ENCODE measurements at regions not wholly inside any gene's neighbourhood (a gene's known extent, or its start where the extent isn't known, plus 50 kb on each side); places are given as distances from the start of the nearest gene placed in this dataset.

DNA sequence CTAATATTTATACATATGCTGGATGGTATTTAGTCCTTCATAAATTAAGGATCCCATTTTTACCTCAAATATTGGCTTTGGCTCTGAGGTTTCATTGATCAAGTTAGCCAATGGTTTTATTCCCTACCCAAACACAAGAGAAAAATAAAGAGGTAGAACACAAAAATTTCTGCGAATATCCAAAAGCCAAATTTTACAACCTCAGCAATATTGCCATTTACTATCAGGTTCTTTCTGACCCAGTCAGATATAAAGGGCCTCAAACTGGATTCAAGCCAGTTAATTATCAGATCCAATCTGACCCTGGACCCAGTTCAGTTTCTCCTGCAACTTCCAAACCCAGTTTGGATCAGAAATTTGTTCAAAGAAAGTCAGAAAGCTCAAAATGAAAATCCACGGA lies 998.1 kb downstream of the SI start:
- WGBS (ENCODE audit: insufficient coverage), result 89% methylated on average over 2 of the region's 2 CpGs
- intact Hi-C loops (cut with micrococcal nuclease), result no loop called here
- no peaks in the 10 kb centered on the region for H3K36me3 ChIP-seq (replicated peaks in 1 of 2; ENCODE audit: control insufficient read depth in 1 of 2, insufficient read depth in 2 of 2, low read length in 2 of 2)
- H2AFZ ChIP-seq (ENCODE audit: insufficient read depth, low read depth, low read length, poor library complexity, severe bottlenecking), result no peak overlapping the region
- no peak overlapping the region for H3K4me3 ChIP-seq (replicated peaks in 1 of 3; ENCODE audit: low read depth in 2 of 3, low read length in 3 of 3)
- TF ChIP-seq, protein P1, sequence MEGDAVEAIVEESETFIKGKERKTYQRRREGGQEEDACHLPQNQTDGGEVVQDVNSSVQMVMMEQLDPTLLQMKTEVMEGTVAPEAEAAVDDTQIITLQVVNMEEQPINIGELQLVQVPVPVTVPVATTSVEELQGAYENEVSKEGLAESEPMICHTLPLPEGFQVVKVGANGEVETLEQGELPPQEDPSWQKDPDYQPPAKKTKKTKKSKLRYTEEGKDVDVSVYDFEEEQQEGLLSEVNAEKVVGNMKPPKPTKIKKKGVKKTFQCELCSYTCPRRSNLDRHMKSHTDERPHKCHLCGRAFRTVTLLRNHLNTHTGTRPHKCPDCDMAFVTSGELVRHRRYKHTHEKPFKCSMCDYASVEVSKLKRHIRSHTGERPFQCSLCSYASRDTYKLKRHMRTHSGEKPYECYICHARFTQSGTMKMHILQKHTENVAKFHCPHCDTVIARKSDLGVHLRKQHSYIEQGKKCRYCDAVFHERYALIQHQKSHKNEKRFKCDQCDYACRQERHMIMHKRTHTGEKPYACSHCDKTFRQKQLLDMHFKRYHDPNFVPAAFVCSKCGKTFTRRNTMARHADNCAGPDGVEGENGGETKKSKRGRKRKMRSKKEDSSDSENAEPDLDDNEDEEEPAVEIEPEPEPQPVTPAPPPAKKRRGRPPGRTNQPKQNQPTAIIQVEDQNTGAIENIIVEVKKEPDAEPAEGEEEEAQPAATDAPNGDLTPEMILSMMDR (IDR thresholded peaks at IDR 0.05), result no peak
- no peaks in the 10 kb centered on the region for H3K36me3 Mint-ChIP-seq
- H3K79me2 ChIP-seq (ENCODE audit: insufficient read depth, low read length), result no peaks in the 10 kb centered on the region
- H3K4me1 Mint-ChIP-seq, result no peaks in the 10 kb centered on the region
- no peak overlapping the region for H3K27ac ChIP-seq (ENCODE audit: low read depth in 1 of 2, low read length in 2 of 2)
- H3K27me3 ChIP-seq (ENCODE audit: control insufficient read depth in 2 of 2, insufficient read depth in 2 of 2, low read length in 2 of 2), result no peaks in the 10 kb centered on the region
- no peak overlapping the region for H3K27ac Mint-ChIP-seq
- H3K4me1 ChIP-seq (ENCODE audit: control insufficient read depth in 1 of 2, insufficient read depth in 2 of 2, low read length in 2 of 2), result no peaks in the 10 kb centered on the region
- H3K9me3 ChIP-seq (replicated peaks in 1 of 2; ENCODE audit: control insufficient read depth in 1 of 2, insufficient read depth in 1 of 2, low read length in 2 of 2), result peaks cover 0 to 4% of the 10 kb centered on the region in 2 donors
- no peak overlapping the region for H3K4me2 ChIP-seq (replicated peaks; ENCODE audit: extremely low read depth, low read length, poor library complexity, severe bottlenecking)
- H4K20me1 ChIP-seq (ENCODE audit: insufficient read depth, low read length), result no peaks in the 10 kb centered on the region
- H3K27me3 Mint-ChIP-seq (ENCODE audit: low read depth in 3 of 3), result peaks cover 0 to 1% (median 0%) of the 10 kb centered on the region in 3 donors
- no peak overlapping the region for H3K9ac ChIP-seq (ENCODE audit: insufficient read depth, low read length, poor library complexity, severe bottlenecking)
- no peak overlapping the region for H3K4me3 Mint-ChIP-seq
- no peak for DNase-seq
- peaks cover 0 to 10% (median 2%) of the 10 kb centered on the region in 7 donors for H3K9me3 Mint-ChIP-seq

- no peaks in the 10 kb centered on the region for H4K20me1 ChIP-seq (ENCODE audit: insufficient read depth, low read length)
- Mint-ChIP-seq H3K4me1 (no peaks in the 10 kb centered on the region), H3K27ac (no peak overlapping the region), H3K27me3 (ENCODE audit: low read depth in 3 of 3) (peaks cover 0 to 1% (median 0%) of the 10 kb centered on the region in 3 donors), H3K4me3 (no peak overlapping the region), H3K9me3 (peaks cover 0 to 6% (median 5%) of the 10 kb centered on the region in 7 donors), H3K36me3 (no peaks in the 10 kb centered on the region)
- no peaks in the 10 kb centered on the region for H3K4me1 ChIP-seq (ENCODE audit: control insufficient read depth in 1 of 2, insufficient read depth in 2 of 2, low read length in 2 of 2)
- WGBS (ENCODE audit: insufficient coverage), result 63% methylated on average over 1 of the region's 1 CpG
- no peak overlapping the region for H2AFZ ChIP-seq (ENCODE audit: insufficient read depth, low read depth, low read length, poor library complexity, severe bottlenecking)
- no peak overlapping the region for H3K4me2 ChIP-seq (replicated peaks; ENCODE audit: extremely low read depth, low read length, poor library complexity, severe bottlenecking)
- H3K27ac ChIP-seq (ENCODE audit: low read depth in 1 of 2, low read length in 2 of 2), result no peak overlapping the region
- no peaks in the 10 kb centered on the region for H3K27me3 ChIP-seq (ENCODE audit: control insufficient read depth in 2 of 2, insufficient read depth in 2 of 2, low read length in 2 of 2)
- H3K9me3 ChIP-seq (replicated peaks in 1 of 2; ENCODE audit: control insufficient read depth in 1 of 2, insufficient read depth in 1 of 2, low read length in 2 of 2), result peaks cover 5 to 9% of the 10 kb centered on the region in 2 donors
- H3K79me2 ChIP-seq (ENCODE audit: insufficient read depth, low read length), result no peaks in the 10 kb centered on the region
- H3K4me3 ChIP-seq (replicated peaks in 1 of 3; ENCODE audit: low read depth in 2 of 3, low read length in 3 of 3), result no peak overlapping the region
- no peaks in the 10 kb centered on the region for H3K36me3 ChIP-seq (replicated peaks in 1 of 2; ENCODE audit: control insufficient read depth in 1 of 2, insufficient read depth in 2 of 2, low read length in 2 of 2)
- DNase-seq, result no peak
- H3K9ac ChIP-seq (ENCODE audit: insufficient read depth, low read length, poor library complexity, severe bottlenecking), result no peak overlapping the region
- TF ChIP-seq, protein P1 (IDR thresholded peaks at IDR 0.05), result no peak
- intact Hi-C loops (cut with micrococcal nuclease), result no loop called here
Measured at GRCh38 chr3:164064298-164064697, 1014.0 kb downstream of the SI start.

Data from CD14-positive monocyte (primary cell).